HepG2 (cell line): ENCODE measurements at regions not wholly inside any gene's neighbourhood (a gene's known extent, or its start where the extent isn't known, plus 50 kb on each side); places are given as distances from the start of the nearest gene placed in this dataset.

Experiments used
- ATAC-seq: fragments of 200-7000 bp; cut with Tn5 transposase; 3 replicates; pipeline ENCODE4 v1.9.1; 2020; ENCODE audit warnings: mild to moderate bottlenecking, moderate library complexity
- BruUV-seq: library from RNA; stranded (reverse); fragments of 400-500 nt; replicated peaks from 2 replicates; lab custom pipeline; 2021; lab: Mats Ljungman, UMichigan
- CTCF ChIA-PET: fragments of 300-600 bp; formaldehyde crosslinking; extraction: SDS; loops from one replicate; lab custom pipeline; 2021; ENCODE audit warnings: low total read pairs, inconsistent platforms, low intra/inter-chr PET ratio; lab: Yijun Ruan, JAX
- POLR2A ChIA-PET: fragments of 350-600 bp; sonication (Branson Sonifier 250); formaldehyde crosslinking; loops from one replicate; lab custom pipeline; 2020; ENCODE audit warnings: antibody characterized with exemption, inconsistent platforms; lab: Yijun Ruan, JAX
- DNase-seq: peaks from one replicate; pipeline ENCODE4 v3.0.0-alpha.2; 2015; ENCODE audit warnings: low spot score
- FAIRE-seq: peaks from 3 replicates; lab custom pipeline; 2011; peaks lifted over from hg19 to GRCh38; lab: Jason Lieb, UNC
- H2AFZ ChIP-seq: one replicate; pipeline ENCODE4 v1.6.1; 2011; ENCODE audit warnings: low read length, inconsistent platforms
- H3K27ac ChIP-seq: fragments of 300-600 bp; 3 replicates; pipeline ENCODE4 v1.8.0; 2011; ENCODE audit warnings: mixed run types, mild to moderate bottlenecking, mixed read lengths, low read length, inconsistent platforms; ENCODE audit not compliant: insufficient read depth; ENCODE audit errors: extremely low read length
- H3K27me3 ChIP-seq, 2 experiments: fragments of 200-600 bp in 1 of 2; 2 replicates in 1 of 2; 3 replicates in 1 of 2; pipeline versions ENCODE4 v1.6.0 to v1.8.0; 2011; ENCODE audit warnings: low read length in 2 of 2, mild to moderate bottlenecking in 2 of 2, moderate library complexity in 2 of 2, inconsistent platforms in 1 of 2; ENCODE audit not compliant: insufficient read depth in 2 of 2, control insufficient read depth in 1 of 2
- H3K36me3 ChIP-seq, 2 experiments: fragments of 200-600 bp in 1 of 2; replicated peaks in 1 of 2; 2 replicates in 1 of 2; 3 replicates in 1 of 2; pipeline versions ENCODE4 v1.5.1 to v1.8.0; 2011; ENCODE audit warnings: low read length in 2 of 2, inconsistent platforms in 1 of 2; ENCODE audit not compliant: insufficient read depth in 2 of 2, control insufficient read depth in 1 of 2
- H3K4me1 ChIP-seq: 2 replicates; pipeline ENCODE4 v1.5.1; 2012; ENCODE audit warnings: low read length, inconsistent platforms; ENCODE audit not compliant: insufficient read depth
- H3K4me2 ChIP-seq: 2 replicates; pipeline ENCODE4 v1.6.0; 2011; ENCODE audit warnings: low read depth, low read length, inconsistent platforms
- H3K4me3 ChIP-seq, 3 experiments: fragments of 200-600 bp in 1 of 3; sonication (generic), shearing (Covaris generic) in 1 of 3; replicated peaks in 1 of 3; 2 replicates each; pipeline ENCODE4 v1.5.1; 2011 to 2016; ENCODE audit warnings: low read length in 3 of 3, inconsistent platforms in 2 of 3, low read depth in 2 of 3, mild to moderate bottlenecking in 2 of 3, control low read depth in 1 of 3, mixed read lengths in 1 of 3; ENCODE audit not compliant: insufficient read depth in 1 of 3
- H3K79me2 ChIP-seq: one replicate; pipeline ENCODE4 v1.6.1; 2011; ENCODE audit warnings: low read length, inconsistent platforms; ENCODE audit not compliant: insufficient read depth
- H3K9ac ChIP-seq: 2 replicates; pipeline ENCODE4 v1.6.0; 2011; ENCODE audit warnings: mild to moderate bottlenecking, low read depth, low read length, inconsistent platforms; ENCODE audit not compliant: insufficient read depth
- H3K9me3 ChIP-seq: 2 replicates; pipeline ENCODE4 v1.5.1; 2012; ENCODE audit warnings: mild to moderate bottlenecking, low read length
- H4K20me1 ChIP-seq: 2 replicates; pipeline ENCODE4 v1.6.0; 2011; ENCODE audit warnings: inconsistent platforms, mild to moderate bottlenecking, low read length, moderate library complexity; ENCODE audit not compliant: insufficient read depth
- BRD4 ChIP-seq: sonication (generic); formaldehyde crosslinking; IDR thresholded peaks from 2 replicates; pipeline ENCODE4 v1.4.0; 2020; ENCODE audit warnings: missing genetic modification reagents
- CCAR2 ChIP-seq: fragments of 200-400 bp; formaldehyde crosslinking; optimal IDR thresholded peaks from 2 replicates; pipeline ENCODE3; 2018; ENCODE audit warnings: low read depth, mild to moderate bottlenecking, low read length, moderate library complexity
- CEBPB ChIP-seq: IDR thresholded peaks from 2 replicates; pipeline ENCODE4 v1.6.1; 2011; ENCODE audit warnings: low read depth, low read length, improper control_type of control experiment, borderline replicate concordance
- KMT2A ChIP-seq: sonication (generic); formaldehyde crosslinking; IDR thresholded peaks from 2 replicates; pipeline ENCODE4 v1.4.0; 2020; ENCODE audit warnings: missing genetic modification reagents
- PHF20 ChIP-seq: sonication (generic); formaldehyde crosslinking; IDR thresholded peaks from 2 replicates; pipeline ENCODE4 v1.5.0; 2020; ENCODE audit warnings: mild to moderate bottlenecking, missing genetic modification reagents
- POLR2G ChIP-seq: fragments of 200-400 bp; formaldehyde crosslinking; IDR thresholded peaks from 2 replicates; pipeline ENCODE4 v1.6.1; 2018; ENCODE audit warnings: mild to moderate bottlenecking, low read depth, low read length, moderate library complexity
- PTBP1 ChIP-seq: fragments of 200-400 bp; formaldehyde crosslinking; IDR thresholded peaks from 2 replicates; pipeline ENCODE4 v1.6.1; 2018; ENCODE audit warnings: low read length, low read depth; ENCODE audit not compliant: poor library complexity, severe bottlenecking
- SNAPC2 ChIP-seq: sonication (generic); formaldehyde crosslinking; IDR thresholded peaks from 2 replicates; pipeline ENCODE4 v1.8.1; 2022; ENCODE audit warnings: mild to moderate bottlenecking, missing genetic modification reagents
- ZFP1 ChIP-seq: IDR thresholded peaks from 2 replicates; pipeline ENCODE4 v1.6.1; 2016
- ZNF18 ChIP-seq: sonication (generic); formaldehyde crosslinking; IDR thresholded peaks from 2 replicates; pipeline ENCODE4 v1.8.0; 2022; ENCODE audit warnings: mild to moderate bottlenecking, missing genetic modification reagents; ENCODE audit not compliant: insufficient replicate concordance
- ZNF253 ChIP-seq: sonication (generic); formaldehyde crosslinking; IDR thresholded peaks from 2 replicates; pipeline ENCODE4 v1.8.0; 2022; ENCODE audit warnings: mild to moderate bottlenecking, missing genetic modification reagents, borderline replicate concordance
- ZNF329 ChIP-seq: sonication (generic); formaldehyde crosslinking; IDR thresholded peaks from 2 replicates; pipeline ENCODE4 v1.9.0; 2021; ENCODE audit warnings: low read depth, mild to moderate bottlenecking, missing genetic modification reagents
- ZNF362 ChIP-seq: sonication (generic); formaldehyde crosslinking; IDR thresholded peaks from 2 replicates; pipeline ENCODE4 v1.4.0; 2020; ENCODE audit warnings: missing genetic modification reagents, mild to moderate bottlenecking, borderline replicate concordance
- ZNF7 ChIP-seq: IDR thresholded peaks from 2 replicates; pipeline ENCODE4 v1.6.1; 2016; ENCODE audit warnings: missing biosample characterization, missing genetic modification reagents
- ZNF709 ChIP-seq: sonication (generic); formaldehyde crosslinking; IDR thresholded peaks from 2 replicates; pipeline ENCODE4 v1.5.0; 2020; ENCODE audit warnings: mild to moderate bottlenecking, missing genetic modification reagents
- WGBS: methylation state at CpG from one replicate; pipeline ENCODE4 v1.1.6; 2017; ENCODE audit warnings: low lambda C conversion rate; 5-methylcytosine and 5-hydroxymethylcytosine counted together
- in situ Hi-C: cut with HindIII; loops from 2 replicates; pipeline ENCODE4 v1.10.0; 2017; ENCODE audit warnings: low pct_unique_long_range_greater_than_20kb; ENCODE audit not compliant: extremely low pct_ligation_motif_present
- intact Hi-C: fragments of 100-400 bp; cut with micrococcal nuclease; formaldehyde crosslinking; loops from one replicate; pipeline ENCODE4 v1.10.0; 2022; ENCODE audit not compliant: unreplicated experiment
- TF ChIP-seq, protein P1 (sequence below): sonication (generic); formaldehyde crosslinking; IDR thresholded peaks from 2 replicates; pipeline ENCODE4 v1.9.0; 2021; ENCODE audit warnings: missing genetic modification reagents, mild to moderate bottlenecking, borderline replicate concordance
- TF ChIP-seq, protein P2 (sequence below): sonication (generic); formaldehyde crosslinking; IDR thresholded peaks from 2 replicates; pipeline ENCODE4 v1.4.0; 2020; ENCODE audit warnings: missing genetic modification reagents

DNA sequence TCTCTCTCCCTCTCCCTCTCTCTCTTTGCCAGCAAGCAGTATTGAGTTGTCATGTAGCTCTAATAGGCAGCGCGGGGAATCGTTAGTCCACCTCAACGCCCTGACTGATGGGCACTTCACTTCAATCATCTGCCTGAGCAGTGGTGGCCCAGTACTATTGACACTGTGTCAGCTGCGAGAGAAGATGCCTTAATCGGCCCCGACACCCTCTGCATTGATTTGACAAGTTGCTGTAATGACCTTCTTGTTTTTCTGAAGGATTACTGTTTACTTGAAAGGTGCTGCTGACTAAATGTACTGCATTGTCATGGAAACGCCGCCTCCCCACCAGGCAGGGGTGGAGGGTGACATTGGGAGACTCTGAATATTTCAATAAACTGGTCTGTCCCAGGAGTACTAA lies 913.8 kb downstream of the KCNMA1 start:
- POLR2A ChIA-PET = no interaction called here
- ATAC-seq (no peak), FAIRE-seq (no peak), DNase-seq (no peak)
- no TSS peak for BruUV-seq
- intact Hi-C loops = no loop called here
- H3K4me2 ChIP-seq = no peak overlapping the region
- H4K20me1 ChIP-seq = no peaks in the 10 kb centered on the region
- WGBS = 23% methylated on average over 9 of the region's 9 CpGs
- peaks cover 1 to 6% of the 10 kb centered on the region in 2 experiments; a peak in 2 of 5 replicates for H3K27me3 ChIP-seq
- no peaks in the 10 kb centered on the region for H3K79me2 ChIP-seq
- H3K4me3 ChIP-seq = no peak overlapping the region
- CTCF ChIA-PET = no interaction called here
- no peaks in the 10 kb centered on the region for H3K36me3 ChIP-seq
- in situ Hi-C loops = no loop called here
- no peak overlapping the region for H2AFZ ChIP-seq
- H3K9me3 ChIP-seq = no peaks in the 10 kb centered on the region
- TF ChIP-seq ZNF7 (CRISPR knock-in tag) = no peak
- no peak for TF ChIP-seq ZNF329 (CRISPR knock-in tag)
- TF ChIP-seq BRD4 (CRISPR knock-in tag) = no peak
- TF ChIP-seq KMT2A (CRISPR knock-in tag) = no peak
- TF ChIP-seq, protein P1, sequence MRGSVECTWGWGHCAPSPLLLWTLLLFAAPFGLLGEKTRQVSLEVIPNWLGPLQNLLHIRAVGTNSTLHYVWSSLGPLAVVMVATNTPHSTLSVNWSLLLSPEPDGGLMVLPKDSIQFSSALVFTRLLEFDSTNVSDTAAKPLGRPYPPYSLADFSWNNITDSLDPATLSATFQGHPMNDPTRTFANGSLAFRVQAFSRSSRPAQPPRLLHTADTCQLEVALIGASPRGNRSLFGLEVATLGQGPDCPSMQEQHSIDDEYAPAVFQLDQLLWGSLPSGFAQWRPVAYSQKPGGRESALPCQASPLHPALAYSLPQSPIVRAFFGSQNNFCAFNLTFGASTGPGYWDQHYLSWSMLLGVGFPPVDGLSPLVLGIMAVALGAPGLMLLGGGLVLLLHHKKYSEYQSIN (CRISPR knock-in tag) = no peak
- no peak for TF ChIP-seq ZFP1 (CRISPR knock-in tag)
- TF ChIP-seq PHF20 (CRISPR knock-in tag) = no peak
- no peak for TF ChIP-seq CCAR2
- no peak for TF ChIP-seq SNAPC2
- no peak for TF ChIP-seq POLR2G
- TF ChIP-seq, protein P2, sequence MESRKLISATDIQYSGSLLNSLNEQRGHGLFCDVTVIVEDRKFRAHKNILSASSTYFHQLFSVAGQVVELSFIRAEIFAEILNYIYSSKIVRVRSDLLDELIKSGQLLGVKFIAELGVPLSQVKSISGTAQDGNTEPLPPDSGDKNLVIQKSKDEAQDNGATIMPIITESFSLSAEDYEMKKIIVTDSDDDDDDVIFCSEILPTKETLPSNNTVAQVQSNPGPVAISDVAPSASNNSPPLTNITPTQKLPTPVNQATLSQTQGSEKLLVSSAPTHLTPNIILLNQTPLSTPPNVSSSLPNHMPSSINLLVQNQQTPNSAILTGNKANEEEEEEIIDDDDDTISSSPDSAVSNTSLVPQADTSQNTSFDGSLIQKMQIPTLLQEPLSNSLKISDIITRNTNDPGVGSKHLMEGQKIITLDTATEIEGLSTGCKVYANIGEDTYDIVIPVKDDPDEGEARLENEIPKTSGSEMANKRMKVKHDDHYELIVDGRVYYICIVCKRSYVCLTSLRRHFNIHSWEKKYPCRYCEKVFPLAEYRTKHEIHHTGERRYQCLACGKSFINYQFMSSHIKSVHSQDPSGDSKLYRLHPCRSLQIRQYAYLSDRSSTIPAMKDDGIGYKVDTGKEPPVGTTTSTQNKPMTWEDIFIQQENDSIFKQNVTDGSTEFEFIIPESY = no peak
- no peak for TF ChIP-seq ZNF253 (CRISPR knock-in tag)
- no peak for TF ChIP-seq ZNF709
- no peak for TF ChIP-seq ZNF18 (CRISPR knock-in tag)
- no peak for TF ChIP-seq PTBP1
- TF ChIP-seq ZNF362 (CRISPR knock-in tag) = no peak
- TF ChIP-seq CEBPB = no peak
- H3K27ac ChIP-seq = no peak overlapping the region
- H3K4me1 ChIP-seq = no peaks in the 10 kb centered on the region
- H3K9ac ChIP-seq = no peak overlapping the region
